ENCODE measurements at regions not wholly inside any gene's neighbourhood (a gene's known extent, or its start where the extent isn't known, plus 50 kb on each side); places are given as distances from the start of the nearest gene placed in this dataset.

DNA sequence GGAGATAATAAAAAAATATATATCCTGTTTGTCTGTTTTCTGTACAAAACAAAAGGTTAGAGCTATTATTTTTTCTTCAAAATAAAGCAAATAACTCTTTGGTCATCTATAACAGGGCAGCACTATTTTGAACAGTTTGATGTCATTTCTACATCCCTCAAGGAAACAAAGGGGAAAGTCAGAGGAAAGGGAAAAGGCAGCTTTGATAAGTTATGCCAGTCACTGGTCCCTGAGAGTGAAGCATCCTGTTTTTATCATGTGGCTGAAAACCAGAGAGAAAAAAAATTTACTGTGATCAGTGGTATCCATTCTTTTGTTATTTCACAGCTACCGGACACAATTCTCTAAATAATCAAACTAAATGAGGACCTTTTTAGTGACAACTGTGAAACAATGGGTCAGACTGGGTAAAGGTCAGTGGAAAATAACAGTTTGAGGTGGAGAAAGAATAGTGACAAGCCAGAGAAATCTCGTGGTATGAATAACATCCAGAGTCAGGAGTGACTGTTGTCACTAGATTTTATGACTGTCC is 356.0 kb downstream of the HDGFL1 start:
- TF ChIP-seq, protein P1, sequence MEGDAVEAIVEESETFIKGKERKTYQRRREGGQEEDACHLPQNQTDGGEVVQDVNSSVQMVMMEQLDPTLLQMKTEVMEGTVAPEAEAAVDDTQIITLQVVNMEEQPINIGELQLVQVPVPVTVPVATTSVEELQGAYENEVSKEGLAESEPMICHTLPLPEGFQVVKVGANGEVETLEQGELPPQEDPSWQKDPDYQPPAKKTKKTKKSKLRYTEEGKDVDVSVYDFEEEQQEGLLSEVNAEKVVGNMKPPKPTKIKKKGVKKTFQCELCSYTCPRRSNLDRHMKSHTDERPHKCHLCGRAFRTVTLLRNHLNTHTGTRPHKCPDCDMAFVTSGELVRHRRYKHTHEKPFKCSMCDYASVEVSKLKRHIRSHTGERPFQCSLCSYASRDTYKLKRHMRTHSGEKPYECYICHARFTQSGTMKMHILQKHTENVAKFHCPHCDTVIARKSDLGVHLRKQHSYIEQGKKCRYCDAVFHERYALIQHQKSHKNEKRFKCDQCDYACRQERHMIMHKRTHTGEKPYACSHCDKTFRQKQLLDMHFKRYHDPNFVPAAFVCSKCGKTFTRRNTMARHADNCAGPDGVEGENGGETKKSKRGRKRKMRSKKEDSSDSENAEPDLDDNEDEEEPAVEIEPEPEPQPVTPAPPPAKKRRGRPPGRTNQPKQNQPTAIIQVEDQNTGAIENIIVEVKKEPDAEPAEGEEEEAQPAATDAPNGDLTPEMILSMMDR (IDR thresholded peaks at IDR 0.05; ENCODE audit: low read depth, low read length, missing input control) = no peak
- TF ChIP-seq, protein P2, sequence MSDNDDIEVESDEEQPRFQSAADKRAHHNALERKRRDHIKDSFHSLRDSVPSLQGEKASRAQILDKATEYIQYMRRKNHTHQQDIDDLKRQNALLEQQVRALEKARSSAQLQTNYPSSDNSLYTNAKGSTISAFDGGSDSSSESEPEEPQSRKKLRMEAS (IDR thresholded peaks at IDR 0.05) = no peak
- no peak for TF ChIP-seq RAD21 (IDR thresholded peaks at IDR 0.05)
- no peak for TF ChIP-seq GABPA (IDR thresholded peaks at IDR 0.05 in 1 of 2, conservative IDR thresholded peaks at IDR 0.05 in 1 of 2)
- TF ChIP-seq, protein P3, sequence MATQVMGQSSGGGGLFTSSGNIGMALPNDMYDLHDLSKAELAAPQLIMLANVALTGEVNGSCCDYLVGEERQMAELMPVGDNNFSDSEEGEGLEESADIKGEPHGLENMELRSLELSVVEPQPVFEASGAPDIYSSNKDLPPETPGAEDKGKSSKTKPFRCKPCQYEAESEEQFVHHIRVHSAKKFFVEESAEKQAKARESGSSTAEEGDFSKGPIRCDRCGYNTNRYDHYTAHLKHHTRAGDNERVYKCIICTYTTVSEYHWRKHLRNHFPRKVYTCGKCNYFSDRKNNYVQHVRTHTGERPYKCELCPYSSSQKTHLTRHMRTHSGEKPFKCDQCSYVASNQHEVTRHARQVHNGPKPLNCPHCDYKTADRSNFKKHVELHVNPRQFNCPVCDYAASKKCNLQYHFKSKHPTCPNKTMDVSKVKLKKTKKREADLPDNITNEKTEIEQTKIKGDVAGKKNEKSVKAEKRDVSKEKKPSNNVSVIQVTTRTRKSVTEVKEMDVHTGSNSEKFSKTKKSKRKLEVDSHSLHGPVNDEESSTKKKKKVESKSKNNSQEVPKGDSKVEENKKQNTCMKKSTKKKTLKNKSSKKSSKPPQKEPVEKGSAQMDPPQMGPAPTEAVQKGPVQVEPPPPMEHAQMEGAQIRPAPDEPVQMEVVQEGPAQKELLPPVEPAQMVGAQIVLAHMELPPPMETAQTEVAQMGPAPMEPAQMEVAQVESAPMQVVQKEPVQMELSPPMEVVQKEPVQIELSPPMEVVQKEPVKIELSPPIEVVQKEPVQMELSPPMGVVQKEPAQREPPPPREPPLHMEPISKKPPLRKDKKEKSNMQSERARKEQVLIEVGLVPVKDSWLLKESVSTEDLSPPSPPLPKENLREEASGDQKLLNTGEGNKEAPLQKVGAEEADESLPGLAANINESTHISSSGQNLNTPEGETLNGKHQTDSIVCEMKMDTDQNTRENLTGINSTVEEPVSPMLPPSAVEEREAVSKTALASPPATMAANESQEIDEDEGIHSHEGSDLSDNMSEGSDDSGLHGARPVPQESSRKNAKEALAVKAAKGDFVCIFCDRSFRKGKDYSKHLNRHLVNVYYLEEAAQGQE (IDR thresholded peaks at IDR 0.05) = no peak
- no peak for TF ChIP-seq JUND (IDR thresholded peaks at IDR 0.05)
- TF ChIP-seq SP1 (IDR thresholded peaks at IDR 0.05) = no peak
- no peak for TF ChIP-seq TAF1 (conservative IDR thresholded peaks at IDR 0.05)
- TF ChIP-seq, protein P4, sequence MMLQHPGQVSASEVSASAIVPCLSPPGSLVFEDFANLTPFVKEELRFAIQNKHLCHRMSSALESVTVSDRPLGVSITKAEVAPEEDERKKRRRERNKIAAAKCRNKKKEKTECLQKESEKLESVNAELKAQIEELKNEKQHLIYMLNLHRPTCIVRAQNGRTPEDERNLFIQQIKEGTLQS (IDR thresholded peaks at IDR 0.05) = no peak
- no peak for TF ChIP-seq EGR1 (IDR thresholded peaks at IDR 0.05; ENCODE audit: low read depth in 2 of 2)
- TF ChIP-seq, protein P5, sequence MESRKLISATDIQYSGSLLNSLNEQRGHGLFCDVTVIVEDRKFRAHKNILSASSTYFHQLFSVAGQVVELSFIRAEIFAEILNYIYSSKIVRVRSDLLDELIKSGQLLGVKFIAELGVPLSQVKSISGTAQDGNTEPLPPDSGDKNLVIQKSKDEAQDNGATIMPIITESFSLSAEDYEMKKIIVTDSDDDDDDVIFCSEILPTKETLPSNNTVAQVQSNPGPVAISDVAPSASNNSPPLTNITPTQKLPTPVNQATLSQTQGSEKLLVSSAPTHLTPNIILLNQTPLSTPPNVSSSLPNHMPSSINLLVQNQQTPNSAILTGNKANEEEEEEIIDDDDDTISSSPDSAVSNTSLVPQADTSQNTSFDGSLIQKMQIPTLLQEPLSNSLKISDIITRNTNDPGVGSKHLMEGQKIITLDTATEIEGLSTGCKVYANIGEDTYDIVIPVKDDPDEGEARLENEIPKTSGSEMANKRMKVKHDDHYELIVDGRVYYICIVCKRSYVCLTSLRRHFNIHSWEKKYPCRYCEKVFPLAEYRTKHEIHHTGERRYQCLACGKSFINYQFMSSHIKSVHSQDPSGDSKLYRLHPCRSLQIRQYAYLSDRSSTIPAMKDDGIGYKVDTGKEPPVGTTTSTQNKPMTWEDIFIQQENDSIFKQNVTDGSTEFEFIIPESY (IDR thresholded peaks at IDR 0.05) = no peak
- TF ChIP-seq HNF4A (conservative IDR thresholded peaks at IDR 0.05) = no peak
- TF ChIP-seq FOXA1 (IDR thresholded peaks at IDR 0.05) = no peak
